Stimulated activated CD8-positive, alpha-beta memory T cell treated with anti-CD3 and anti-CD28 coated beads, Interleukin-2, amount 100 ng/mL, for 48 hours (primary cell): ENCODE measurements at regions not wholly inside any gene's neighbourhood (a gene's known extent, or its start where the extent isn't known, plus 50 kb on each side); places are given as distances from the start of the nearest gene placed in this dataset.

Experiments
- DNase-seq, 2 donors: peaks; one replicate each; pipeline ENCODE4 v3.0.0-alpha.2; 2020; ENCODE audit warnings: low read depth in 2 of 2

DNA sequence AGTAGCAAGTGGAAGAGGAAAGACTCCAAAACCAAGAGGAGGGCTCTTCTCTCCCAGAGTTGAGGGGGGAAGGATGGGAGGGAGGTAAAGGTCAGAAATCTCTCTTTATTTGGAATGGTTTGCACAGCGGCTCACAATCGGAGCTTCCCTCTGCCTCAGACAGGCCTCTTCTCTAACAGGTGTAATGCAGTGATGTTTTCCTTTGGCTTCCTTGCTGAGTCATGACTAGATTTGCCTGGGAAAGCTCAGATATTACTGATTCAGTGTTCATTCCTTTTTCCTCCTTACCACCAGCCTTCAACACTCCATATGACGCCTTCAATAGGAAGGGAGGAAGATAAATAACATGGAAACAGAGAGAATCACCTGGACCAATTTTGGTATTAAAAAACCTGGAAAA lies 136.6 kb downstream of the RNF152 start:
- DNase-seq, result no peak

DNA sequence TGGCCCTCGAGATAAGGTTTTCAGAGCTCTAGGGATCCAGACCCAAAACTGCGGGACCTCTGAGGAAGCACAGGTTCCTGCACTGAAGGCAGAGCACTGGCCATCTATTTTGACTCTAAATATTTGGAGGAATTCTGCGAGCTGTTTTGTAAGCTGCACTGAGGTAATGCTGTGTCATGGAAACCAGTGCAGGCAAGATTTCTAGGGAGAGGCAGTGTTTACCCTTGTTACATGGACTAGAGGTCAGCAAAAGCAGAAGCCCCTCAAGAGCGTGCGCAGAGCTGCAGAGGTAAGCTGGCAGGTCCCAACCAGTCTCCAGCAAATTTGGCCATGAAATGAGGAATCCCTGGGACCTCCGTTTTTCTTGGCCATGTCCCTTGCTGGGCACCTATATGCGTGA lies 137.3 kb downstream of the RNF152 start:
- no peak for DNase-seq

DNA sequence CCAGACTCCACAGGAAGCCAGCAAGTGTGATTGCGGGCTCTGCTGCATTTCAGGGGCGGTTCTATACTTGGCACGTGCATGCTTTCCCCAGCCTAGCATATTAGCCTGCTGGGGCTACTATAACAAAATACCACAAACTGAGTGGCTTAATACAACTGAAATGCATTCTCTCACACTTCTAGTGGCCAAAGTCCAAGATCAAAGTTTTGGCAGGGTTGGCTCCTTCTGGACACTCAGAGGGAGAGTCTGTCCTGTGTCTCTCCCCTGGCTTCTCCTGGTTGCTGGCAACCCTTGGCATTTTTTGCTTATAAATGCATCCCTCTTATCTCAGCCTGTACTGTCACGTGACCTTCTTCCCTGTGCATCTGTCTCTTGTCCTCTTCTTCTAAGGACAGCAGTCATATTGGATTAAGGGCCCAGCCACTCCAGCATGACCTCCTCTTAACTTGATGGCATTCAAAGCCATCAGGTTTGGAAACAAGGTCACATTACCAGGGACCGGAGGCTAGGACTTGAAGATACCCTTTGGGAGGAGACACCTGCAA lies 138.7 kb downstream of the RNF152 start:
- no peak for DNase-seq

DNA sequence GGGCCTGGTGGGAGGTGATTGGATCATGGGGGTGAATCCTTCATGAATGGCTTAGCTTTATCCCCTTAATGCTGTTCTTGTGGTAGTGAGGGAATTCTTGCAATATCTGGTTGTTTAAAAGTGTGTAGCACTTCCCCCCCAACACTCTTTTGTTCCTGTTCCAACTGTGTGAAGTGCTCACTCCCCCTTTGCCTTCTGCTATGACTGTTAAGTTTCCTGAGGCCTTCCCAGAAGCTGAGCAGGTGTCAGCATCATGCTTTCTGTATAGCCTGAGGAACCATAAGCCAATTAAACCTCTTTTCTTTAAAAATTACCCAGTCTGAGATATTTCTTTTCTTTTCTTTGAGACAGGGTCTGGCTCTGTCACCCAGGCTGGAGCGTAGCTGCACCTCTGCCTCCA lies 139.4 kb downstream of the RNF152 start:
- DNase-seq, result no peak

DNA sequence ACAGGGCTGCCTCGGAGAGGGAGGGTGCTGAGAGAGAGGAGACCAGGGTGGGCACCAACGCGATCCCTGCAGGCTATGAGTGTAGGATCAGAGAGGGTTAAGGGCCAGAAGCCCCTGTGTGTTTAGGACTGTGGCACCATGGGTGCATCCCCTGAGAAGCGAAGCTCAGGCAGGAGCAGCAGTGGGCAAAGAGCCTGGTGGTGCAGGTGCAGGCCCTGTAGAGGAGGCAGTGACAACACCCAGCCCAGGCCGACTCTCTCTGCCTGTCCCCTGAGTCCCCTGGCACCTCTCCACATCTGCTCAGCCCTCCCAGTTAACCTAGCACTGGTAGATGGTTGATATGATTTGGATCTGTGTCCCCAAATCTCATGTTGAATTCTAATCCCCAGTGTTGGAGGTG lies 139.8 kb downstream of the RNF152 start:
- DNase-seq, result no peak

DNA sequence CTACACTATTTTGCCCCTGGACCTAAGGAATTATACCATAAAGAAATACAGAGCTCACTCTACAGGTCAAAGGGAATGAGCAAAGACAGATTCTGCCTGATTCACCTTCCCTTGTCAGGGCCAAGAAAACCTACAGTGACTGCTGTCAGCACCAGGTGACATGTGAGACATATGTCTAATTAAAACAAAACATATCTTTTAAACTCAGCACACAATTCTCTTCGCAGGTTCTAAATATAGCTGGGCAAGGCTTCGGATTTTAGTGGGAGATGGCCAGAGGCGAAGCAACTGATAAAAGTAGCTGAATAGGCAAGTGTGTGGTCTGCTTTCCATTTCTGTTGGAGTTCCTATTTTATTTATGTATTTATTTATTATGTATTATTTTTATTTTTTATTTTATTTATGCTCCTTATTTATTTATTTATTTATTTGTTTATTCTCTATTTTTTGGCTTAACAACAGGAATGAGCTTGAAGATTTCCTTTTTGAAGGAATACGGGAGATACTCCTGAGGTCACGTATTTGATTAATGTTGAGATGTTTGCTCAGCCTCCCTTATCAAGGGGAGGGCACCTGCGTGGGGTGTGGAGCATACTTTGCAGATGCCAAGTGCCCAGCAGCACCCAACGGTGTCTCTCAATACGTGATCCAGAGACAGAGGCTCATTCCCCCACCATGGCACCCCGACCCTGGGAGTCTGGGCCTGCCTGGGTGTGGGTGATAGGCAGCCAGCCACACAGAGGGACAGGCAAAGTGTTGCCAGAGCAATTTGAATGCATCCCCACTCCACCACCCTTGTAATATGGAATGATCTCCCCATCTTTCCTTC lies 141.8 kb downstream of the RNF152 start:
- DNase-seq, result no peak

DNA sequence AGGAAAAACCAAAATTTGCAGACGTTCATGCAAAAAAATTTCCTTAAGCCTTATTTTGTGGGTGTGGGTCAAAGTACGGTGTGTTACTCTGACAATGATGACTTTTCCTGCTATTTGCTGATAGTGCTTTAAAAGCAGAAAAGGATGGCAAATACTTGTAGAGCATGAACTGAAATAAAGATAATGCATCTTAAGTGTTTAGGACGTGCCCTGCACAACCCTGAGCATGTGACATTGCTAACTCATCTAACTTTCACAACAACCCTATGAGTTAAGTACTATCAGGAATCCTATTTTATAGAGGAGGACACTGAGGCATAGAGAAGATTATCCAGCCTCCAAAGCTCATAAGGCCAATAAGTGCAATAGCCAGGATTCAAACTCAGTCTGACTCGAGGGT lies 143.3 kb downstream of the RNF152 start:
- DNase-seq, result no peak

DNA sequence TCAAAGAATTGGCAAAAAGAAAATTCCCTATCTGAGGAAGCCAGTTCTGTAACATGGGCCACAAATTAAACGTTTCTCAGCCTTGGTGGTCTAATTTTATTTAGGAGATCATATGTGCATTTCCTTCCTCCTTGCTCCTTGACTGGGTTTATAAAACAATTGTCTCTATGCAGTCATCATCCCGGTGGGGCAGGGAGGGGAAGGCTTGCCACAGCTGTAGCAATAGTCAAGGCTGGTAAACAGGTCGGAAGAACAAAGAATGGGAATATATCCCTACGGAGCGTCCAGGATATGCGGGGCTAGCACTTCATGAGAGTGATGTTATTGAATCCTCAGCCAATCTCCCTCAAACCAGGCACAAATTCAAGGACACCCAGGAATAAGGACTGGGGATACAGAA lies 143.8 kb downstream of the RNF152 start:
- no peak for DNase-seq

DNA sequence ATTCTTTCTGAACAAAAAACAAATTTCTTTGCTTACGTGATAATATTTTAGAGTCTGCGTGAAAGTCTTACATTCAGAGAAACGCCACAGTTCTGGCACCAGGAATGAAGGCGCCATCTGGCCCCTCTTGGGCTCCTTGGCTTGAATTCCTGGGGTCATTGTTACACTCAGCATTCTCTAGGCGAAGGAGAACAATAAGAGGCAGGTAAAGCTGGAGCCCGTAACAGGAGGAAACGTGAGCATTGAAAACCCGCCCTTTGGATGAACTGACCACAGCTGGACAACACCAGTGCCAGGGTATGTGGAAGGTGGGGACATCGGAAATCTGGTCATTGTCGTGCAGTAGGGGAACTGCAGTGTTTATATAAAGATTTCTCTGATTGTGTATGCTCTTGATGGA lies 144.8 kb downstream of the RNF152 start:
- no peak for DNase-seq

DNA sequence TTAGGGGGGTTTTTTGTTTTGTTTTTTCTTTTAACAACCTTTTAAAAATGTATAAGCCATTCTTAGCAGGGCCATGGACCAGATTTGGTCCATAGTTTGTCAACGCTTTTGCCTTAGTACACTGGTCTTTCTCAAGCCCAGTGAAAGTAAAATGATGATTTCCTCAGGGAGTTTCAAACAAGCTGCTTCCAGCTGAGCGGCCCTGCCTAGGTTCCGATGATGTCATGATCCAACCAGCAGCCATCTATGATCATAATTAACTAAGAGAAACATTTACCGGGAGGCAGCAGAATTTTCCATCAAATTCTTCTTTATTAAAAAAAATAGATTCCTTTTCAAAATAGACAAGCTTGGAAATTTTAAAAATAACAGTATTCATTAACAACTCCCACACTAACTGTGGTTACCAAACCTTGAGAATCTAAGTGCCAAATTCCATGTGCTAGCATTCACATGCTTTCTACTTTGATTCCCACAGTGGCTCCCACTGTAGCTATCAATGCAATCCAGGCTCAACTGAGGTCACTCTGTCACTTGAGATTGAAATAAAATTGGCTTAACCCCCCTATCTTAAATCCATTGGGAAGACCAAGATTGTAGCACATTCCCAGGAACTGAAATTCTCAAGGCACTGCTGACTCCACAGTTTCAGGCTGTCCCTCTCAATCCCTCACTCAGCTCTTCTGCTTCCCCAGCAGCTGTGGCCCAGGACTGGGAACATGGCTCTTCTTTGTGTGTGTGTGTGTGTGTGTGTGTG lies 148.9 kb downstream of the RNF152 start:
- DNase-seq, result no peak

DNA sequence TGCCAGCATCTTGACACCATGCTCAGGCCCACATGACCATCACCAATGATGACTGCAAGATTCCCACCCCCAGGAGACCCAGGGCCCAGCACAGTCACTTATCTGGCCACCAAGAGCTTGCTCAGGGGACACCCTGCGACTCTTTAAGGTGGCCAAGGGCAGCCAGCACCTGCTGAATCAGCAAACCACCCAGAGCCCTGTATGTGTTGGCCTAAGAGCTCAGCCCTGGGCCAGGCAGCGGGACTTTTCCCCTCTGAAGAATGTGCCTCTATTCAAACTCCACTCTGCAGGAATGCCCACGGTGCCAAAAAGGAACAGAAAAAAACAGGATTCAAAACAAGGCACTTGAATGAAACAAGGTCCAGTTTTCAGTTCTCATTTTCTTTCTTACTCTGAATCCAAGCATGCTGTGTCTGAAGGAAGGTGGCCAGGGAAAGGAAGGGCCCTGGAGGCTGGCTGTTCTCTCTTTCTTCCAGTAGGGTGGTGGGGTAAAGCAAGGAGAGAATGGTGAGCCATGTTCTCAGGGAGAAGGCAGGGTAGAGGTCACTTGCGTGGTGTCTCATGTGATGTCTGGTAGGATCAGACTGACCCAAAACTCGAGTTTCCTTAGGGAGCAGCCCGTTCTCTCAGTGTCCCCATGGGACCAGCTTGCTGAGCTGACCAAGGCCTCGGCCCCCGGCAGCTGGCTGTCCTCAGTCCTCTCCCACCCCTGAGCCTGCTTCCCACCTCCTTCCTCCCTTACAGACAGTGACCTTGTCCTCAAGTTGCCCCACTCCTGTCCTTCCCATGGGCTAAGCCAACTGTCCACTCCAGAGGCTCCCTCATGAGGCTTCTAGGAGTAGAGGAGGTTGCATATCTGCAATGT lies 150.0 kb downstream of the RNF152 start:
- no peak for DNase-seq

DNA sequence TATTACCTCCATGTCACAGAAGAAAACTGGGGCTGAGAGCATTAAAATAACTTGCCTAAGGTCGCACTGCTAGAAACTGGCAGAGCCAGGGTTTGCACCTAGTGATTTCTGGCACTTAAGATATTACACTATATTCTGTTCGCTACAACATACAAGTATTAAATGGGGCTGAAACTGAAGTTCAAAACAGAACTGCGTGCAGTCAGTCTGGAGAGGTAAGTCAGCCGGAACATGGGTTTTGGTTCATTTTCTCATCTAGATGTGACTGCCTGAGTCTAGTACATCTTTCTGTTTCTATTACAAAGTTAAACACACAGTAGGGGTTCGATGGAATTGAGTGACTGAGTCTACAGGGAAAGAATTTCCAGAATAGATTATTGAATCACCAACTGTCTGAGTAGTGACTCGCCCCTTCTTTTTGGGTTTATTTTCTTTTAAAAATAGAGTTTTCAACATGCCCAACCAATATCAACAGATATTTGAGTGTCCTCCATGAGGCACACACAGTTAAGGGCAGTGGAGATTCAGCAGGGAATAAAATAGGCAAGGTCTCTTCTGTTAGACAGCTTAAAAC lies 150.8 kb downstream of the RNF152 start:
- DNase-seq, result no peak

DNA sequence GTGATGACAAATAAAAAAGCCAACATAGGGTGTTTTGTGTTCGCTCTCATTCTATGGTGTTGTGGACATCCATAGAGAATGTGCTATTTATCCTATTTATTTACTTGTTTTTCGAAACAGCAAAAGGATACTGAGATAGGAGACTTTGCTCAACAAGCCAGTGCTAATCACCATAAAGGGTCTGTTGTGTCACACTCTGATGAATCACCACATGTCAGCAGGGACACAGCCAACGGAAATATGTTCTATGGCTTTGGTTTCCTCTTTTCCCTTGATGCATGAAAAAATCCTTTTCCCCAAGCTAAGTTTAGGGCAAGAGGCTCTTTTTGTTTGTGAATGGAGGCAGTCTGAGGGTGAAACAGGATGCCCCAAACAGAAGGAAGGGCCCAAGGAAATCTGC lies 154.3 kb downstream of the RNF152 start:
- no peak for DNase-seq

DNA sequence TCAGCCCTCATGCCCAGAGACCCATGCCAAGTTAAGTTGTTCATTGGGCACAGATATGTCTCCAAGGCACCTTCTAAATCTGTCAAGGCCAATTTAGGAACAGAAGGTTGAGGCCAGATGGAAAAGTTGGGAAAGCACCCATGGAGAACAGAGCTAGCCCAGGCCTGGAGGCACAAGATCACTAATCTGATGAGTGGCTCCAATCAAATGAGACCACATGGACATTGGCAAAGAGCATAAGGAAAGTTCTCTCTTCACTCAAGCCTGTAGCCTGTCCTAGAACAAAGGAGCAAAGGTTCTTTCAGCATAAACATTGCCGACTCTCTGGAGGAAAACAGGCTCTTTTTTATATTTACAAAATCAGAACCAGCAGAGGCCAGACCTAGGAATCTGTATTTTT lies 154.8 kb downstream of the RNF152 start:
- DNase-seq, result no peak

DNA sequence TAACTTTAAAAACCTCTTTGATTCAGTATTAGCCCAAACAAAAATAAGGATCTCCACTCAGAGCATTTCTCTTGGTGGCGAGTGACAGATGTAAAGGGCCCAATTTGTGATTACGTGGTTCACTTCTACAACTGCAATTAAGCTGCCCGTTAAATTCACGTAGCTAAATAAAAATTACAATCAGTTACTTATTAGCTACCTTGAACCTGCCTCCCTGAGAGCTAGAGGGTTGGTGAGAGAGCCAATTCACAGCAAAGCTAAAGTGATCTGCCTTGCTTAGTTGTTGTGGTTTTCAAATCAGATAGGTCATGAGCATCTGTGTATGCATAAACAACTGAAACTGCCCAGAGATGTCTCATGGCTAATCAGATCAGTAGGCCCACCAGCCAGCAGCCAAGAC lies 156.7 kb downstream of the RNF152 start:
- no peak for DNase-seq

DNA sequence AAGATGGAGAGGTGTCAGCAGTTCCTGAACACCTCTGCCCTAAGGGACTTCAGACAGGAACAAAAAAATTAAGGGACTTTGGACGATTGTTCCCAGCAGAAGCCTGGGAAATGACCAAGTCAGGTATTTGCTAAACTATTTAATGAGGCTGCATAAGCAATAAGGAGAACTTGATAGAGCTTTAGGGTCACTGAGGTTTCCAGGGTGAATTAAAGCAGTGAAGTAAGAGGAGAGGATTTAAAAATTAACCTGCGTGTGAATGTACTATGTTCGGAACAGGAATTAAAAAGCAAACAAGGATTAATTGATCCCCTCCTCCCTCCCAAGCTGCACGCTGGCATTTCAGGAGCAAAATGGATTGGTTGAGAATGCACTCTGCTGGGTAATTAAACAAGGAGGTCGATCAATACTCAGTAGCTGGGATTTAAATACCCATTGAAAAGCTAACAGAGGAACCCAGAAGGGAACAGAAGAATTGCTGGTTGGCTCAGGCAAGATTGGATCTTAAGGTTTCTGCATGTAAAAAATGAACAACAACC lies 157.2 kb downstream of the RNF152 start:
- DNase-seq, result no peak

DNA sequence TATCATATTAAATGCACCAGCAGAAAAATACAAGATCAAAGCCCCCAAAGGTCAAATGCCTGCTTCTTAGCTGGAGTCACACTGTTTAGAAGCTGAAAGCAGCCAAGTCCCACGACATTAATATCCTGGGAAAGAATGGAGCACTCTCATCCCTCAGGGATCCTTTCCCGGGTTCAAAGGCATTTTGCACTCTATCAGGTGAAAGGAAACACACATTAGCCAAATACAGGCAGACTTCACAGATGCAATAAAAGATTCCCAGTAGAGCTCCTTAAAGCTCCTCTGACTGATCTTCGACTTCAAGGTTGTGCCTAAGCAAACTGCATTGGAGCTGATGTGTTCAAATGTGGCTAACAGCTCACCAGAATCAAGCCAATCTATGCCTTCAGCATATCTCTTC lies 158.4 kb downstream of the RNF152 start:
- DNase-seq, result no peak

DNA sequence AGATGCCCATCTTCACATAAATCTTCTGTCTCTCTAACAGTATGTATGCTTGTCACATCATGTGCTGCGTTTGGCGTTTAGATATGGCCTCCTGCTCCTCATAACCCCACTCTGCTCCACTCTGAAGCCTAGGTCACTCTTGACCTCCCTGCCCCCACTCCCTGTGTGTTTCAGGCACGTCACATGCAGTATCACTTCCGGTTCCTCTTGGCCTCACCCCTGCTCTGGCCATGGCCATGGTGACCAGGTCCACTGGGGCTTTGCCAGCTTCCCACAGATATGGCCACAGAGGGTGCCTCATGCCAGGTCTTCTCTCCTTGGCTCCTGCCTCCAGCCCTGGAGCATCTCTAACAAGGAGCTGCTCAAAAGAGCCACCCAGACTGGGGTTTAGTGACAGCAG lies 160.0 kb downstream of the RNF152 start:
- DNase-seq, result no peak

DNA sequence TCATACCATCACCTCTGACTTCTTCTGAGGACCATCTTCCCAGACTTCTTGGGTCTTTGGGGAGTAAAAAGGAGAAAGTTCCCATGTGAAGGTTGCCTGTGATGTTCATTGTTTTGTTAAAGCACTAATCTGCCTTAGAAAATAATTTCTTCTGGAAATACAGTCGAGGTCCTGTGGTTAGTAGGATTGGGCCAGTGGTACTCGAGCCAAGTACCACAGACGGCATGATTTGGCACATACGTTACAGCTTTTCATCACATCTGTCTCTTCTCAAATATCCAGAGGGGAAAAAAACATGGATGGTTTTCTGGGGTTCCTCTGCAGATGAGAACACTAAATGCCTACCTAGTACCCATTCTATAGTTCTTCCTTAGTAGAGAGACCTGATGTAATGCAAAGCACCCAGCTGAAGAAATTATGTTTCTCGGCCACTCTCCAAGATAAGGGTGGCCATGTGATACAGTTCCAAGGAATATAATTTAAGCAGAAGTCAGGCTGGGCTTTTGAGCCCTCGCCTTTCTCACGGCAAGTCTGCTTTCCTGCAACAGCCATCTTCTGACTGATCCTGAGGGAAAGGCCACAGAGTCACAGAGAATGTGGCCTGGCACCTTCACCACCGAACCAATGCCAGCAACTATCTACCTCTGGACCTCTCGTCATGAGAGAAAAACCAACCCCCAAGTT lies 161.0 kb downstream of the RNF152 start:
- no peak for DNase-seq

DNA sequence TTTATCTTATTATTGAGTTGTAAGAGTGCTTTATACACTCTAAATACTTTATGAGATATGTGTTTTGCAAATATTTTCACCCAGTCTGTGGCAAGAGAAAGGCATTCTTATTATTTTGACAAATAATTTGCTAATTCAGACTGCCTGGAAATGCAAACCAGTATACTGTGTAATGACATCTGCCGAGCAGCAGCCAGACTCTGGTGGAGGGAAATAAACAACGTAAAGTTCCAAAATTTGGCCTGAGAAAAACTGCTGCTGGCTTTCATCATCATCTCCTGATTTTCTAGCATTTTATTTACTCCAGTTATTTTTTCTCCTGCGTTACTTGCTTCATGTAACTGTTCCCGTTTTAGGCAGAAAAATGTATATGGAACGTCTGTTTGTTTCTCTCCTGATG lies 161.6 kb downstream of the RNF152 start:
- no peak for DNase-seq

DNA sequence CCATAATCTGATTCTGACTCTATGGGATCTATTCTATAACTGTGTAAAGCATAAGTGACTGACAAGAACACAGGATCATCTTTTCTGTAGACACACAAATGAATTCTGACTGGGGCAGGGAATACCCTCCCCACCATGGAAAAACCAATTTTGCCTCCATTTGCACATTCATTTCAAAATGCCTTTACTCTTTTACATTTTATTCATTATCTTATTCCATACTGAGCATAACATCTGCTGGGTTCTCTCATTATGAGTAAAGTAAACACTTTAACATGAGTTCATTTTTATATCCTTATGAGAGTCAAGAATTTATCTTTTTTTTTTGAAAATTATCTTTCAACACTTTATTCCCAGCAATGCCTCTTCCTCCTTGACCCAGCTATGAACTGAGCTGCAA lies 163.5 kb downstream of the RNF152 start:
- no peak for DNase-seq
